ENCODE measurements at regions not wholly inside any gene's neighbourhood (a gene's known extent, or its start where the extent isn't known, plus 50 kb on each side); places are given as distances from the start of the nearest gene placed in this dataset.
"Not testable (repeated sequence)": the region's sequence is repeated elsewhere in the genome, so short reads cannot be mapped to it uniquely, and the experiment has no call there.

- ATAC-seq, result no peak
- H3K27ac Mint-ChIP-seq, result no peak overlapping the region
- no peak overlapping the region for H3K4me3 Mint-ChIP-seq
- no peaks in the 10 kb centered on the region for H3K9me3 Mint-ChIP-seq
- H3K36me3 Mint-ChIP-seq (ENCODE audit: low read depth), result no peaks in the 10 kb centered on the region
- TF ChIP-seq CTCF (IDR thresholded peaks at IDR 0.05), result no peak
- POLR2A ChIA-PET, result no interaction called here
- no peaks in the 10 kb centered on the region for H3K27me3 Mint-ChIP-seq
- no peaks in the 10 kb centered on the region for H3K4me1 Mint-ChIP-seq (ENCODE audit: low read depth)
- intact Hi-C loops (cut with micrococcal nuclease), result no loop called here
- DNase-seq, result no peak
- CTCF ChIA-PET, result no interaction called here
These were observed 198.9 kb downstream of the CYLC2 start for GRCh38 chr9:103193992-103194391.

GRCh38 chr9:103203172-103203571 lies 208.0 kb downstream of the CYLC2 start:
- DNase-seq (no peak), ATAC-seq (no peak)
- no peak overlapping the region for H3K27ac Mint-ChIP-seq
- POLR2A ChIA-PET, result no interaction called here
- H3K36me3 Mint-ChIP-seq (ENCODE audit: low read depth), result no peaks in the 10 kb centered on the region
- no peaks in the 10 kb centered on the region for H3K4me1 Mint-ChIP-seq (ENCODE audit: low read depth)
- no peak overlapping the region for H3K4me3 Mint-ChIP-seq
- no peaks in the 10 kb centered on the region for H3K27me3 Mint-ChIP-seq
- CTCF ChIA-PET, result no interaction called here
- intact Hi-C loops (cut with micrococcal nuclease), result no loop called here
- peaks cover 3% of the 10 kb centered on the region for H3K9me3 Mint-ChIP-seq
- TF ChIP-seq CTCF (IDR thresholded peaks at IDR 0.05), result no peak

- H3K36me3 Mint-ChIP-seq (ENCODE audit: low read depth); intact Hi-C loops (cut with micrococcal nuclease); POLR2A ChIA-PET; CTCF ChIA-PET; H3K4me3 Mint-ChIP-seq; H3K27me3 Mint-ChIP-seq; H3K4me1 Mint-ChIP-seq (ENCODE audit: low read depth); DNase-seq; H3K27ac Mint-ChIP-seq; ATAC-seq: not testable (repeated sequence)
- peaks cover 18% of the 10 kb centered on the region for H3K9me3 Mint-ChIP-seq
These were observed 210.9 kb downstream of the CYLC2 start for GRCh38 chr9:103205881-103206585.

GRCh38 chr9:103210607-103211006 lies 215.5 kb downstream of the CYLC2 start:
- DNase-seq (no peak), ATAC-seq (no peak)
- TF ChIP-seq CTCF (IDR thresholded peaks at IDR 0.05), result no peak
- intact Hi-C loops (cut with micrococcal nuclease), result no loop called here
- ChIA-PET CTCF (no interaction called here), POLR2A (no interaction called here)
- Mint-ChIP-seq H3K4me3 (no peak overlapping the region), H3K27me3 (no peaks in the 10 kb centered on the region), H3K9me3 (peaks cover 22% of the 10 kb centered on the region), H3K36me3 (ENCODE audit: low read depth) (no peaks in the 10 kb centered on the region), H3K4me1 (ENCODE audit: low read depth) (no peaks in the 10 kb centered on the region), H3K27ac (no peak overlapping the region)

GRCh38 chr9:103215197-103215596 lies 220.1 kb downstream of the CYLC2 start:
- DNase-seq (no peak), ATAC-seq (no peak)
- H3K27me3 Mint-ChIP-seq, result no peaks in the 10 kb centered on the region
- no peak overlapping the region for H3K4me3 Mint-ChIP-seq
- no peaks in the 10 kb centered on the region for H3K4me1 Mint-ChIP-seq (ENCODE audit: low read depth)
- H3K36me3 Mint-ChIP-seq (ENCODE audit: low read depth), result no peaks in the 10 kb centered on the region
- intact Hi-C loops (cut with micrococcal nuclease), result no loop called here
- TF ChIP-seq CTCF (IDR thresholded peaks at IDR 0.05), result no peak
- peaks cover 17% of the 10 kb centered on the region for H3K9me3 Mint-ChIP-seq
- ChIA-PET POLR2A (no interaction called here), CTCF (no interaction called here)
- H3K27ac Mint-ChIP-seq, result no peak overlapping the region
